ENCODE measurements at regions not wholly inside any gene's neighbourhood (a gene's known extent, or its start where the extent isn't known, plus 50 kb on each side); places are given as distances from the start of the nearest gene placed in this dataset.

DNA sequence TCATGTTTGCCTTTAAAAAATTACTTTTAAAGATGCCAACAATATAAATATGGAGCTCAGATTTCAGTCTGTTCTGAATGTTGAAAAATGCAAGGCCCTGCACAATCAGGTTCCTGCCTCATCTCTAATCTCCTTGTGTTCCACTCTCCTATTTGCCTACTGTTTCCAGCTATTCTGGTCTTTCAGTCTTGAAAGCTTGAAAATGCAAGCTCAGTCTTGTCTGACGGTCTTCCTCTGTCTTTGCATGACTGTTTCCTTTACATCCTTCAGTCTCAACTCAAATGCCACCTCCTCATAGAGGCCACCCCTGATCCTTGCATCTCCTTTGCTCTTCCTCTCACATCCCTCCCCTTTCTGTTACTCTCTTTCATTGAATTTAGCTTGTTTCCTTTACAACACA is 354.9 kb downstream of the KIF4B start:
- no peak for TF ChIP-seq POLR2AphosphoS5 (IDR thresholded peaks at IDR 0.05; ENCODE audit: low read depth, low read length)
- TF ChIP-seq, protein P1, sequence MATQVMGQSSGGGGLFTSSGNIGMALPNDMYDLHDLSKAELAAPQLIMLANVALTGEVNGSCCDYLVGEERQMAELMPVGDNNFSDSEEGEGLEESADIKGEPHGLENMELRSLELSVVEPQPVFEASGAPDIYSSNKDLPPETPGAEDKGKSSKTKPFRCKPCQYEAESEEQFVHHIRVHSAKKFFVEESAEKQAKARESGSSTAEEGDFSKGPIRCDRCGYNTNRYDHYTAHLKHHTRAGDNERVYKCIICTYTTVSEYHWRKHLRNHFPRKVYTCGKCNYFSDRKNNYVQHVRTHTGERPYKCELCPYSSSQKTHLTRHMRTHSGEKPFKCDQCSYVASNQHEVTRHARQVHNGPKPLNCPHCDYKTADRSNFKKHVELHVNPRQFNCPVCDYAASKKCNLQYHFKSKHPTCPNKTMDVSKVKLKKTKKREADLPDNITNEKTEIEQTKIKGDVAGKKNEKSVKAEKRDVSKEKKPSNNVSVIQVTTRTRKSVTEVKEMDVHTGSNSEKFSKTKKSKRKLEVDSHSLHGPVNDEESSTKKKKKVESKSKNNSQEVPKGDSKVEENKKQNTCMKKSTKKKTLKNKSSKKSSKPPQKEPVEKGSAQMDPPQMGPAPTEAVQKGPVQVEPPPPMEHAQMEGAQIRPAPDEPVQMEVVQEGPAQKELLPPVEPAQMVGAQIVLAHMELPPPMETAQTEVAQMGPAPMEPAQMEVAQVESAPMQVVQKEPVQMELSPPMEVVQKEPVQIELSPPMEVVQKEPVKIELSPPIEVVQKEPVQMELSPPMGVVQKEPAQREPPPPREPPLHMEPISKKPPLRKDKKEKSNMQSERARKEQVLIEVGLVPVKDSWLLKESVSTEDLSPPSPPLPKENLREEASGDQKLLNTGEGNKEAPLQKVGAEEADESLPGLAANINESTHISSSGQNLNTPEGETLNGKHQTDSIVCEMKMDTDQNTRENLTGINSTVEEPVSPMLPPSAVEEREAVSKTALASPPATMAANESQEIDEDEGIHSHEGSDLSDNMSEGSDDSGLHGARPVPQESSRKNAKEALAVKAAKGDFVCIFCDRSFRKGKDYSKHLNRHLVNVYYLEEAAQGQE (IDR thresholded peaks at IDR 0.05; ENCODE audit: insufficient read depth in 1 of 2, low read depth in 2 of 2, low read length in 2 of 2) = no peak
- no peak for TF ChIP-seq SIN3A (IDR thresholded peaks at IDR 0.05; ENCODE audit: borderline replicate concordance, insufficient read depth, low read length)
- TF ChIP-seq TAF1 (IDR thresholded peaks at IDR 0.05; ENCODE audit: borderline replicate concordance, insufficient read depth, low read length) = no peak
- TF ChIP-seq FOXP2 (optimal IDR thresholded peaks at IDR 0.05; ENCODE audit: borderline replicate concordance, extremely low read depth, extremely low read length, insufficient read depth) = no peak
